GM18867 (cell line): ENCODE measurements at regions not wholly inside any gene's neighbourhood (a gene's known extent, or its start where the extent isn't known, plus 50 kb on each side); places are given as distances from the start of the nearest gene placed in this dataset.
"Not testable (repeated sequence)": the region's sequence is repeated elsewhere in the genome, so short reads cannot be mapped to it uniquely, and the experiment has no call there.

ENCODE experiments used
- ATAC-seq: cut with Tn5 transposase; IDR thresholded peaks from one replicate; pipeline ENCODE4 v1.9.1; 2021; ENCODE audit warnings: mild to moderate bottlenecking, moderate library complexity; ENCODE audit not compliant: unreplicated experiment

- ATAC-seq: no peak
Measured at GRCh38 chr1:228937851-228938536, 202.7 kb downstream of the RHOU start.

GRCh38 chr1:228938537-228938901, 203.2 kb downstream of the RHOU start:
- no peak for ATAC-seq

- ATAC-seq: no peak
Measured at GRCh38 chr1:228939001-228939691, 203.9 kb downstream of the RHOU start.

- ATAC-seq: no peak
Measured at GRCh38 chr1:228939881-228940392, 204.7 kb downstream of the RHOU start.

- no peak for ATAC-seq
Measured at GRCh38 chr1:228940526-228940925, 205.2 kb downstream of the RHOU start.

- no peak for ATAC-seq
Measured at GRCh38 chr1:228940926-228941325, 205.6 kb downstream of the RHOU start.

- ATAC-seq: no peak
Measured at GRCh38 chr1:228941666-228942065, 206.4 kb downstream of the RHOU start.

- ATAC-seq: no peak
Measured at GRCh38 chr1:228943436-228943835, 208.2 kb downstream of the RHOU start.

GRCh38 chr1:228944296-228944695, 209.0 kb downstream of the RHOU start:
- no peak for ATAC-seq

- no peak for ATAC-seq
Measured at GRCh38 chr1:228944935-228945371, 209.7 kb downstream of the RHOU start.

- ATAC-seq: no peak
Measured at GRCh38 chr1:228945885-228946284, 210.6 kb downstream of the RHOU start.

GRCh38 chr1:228949617-228950016, 214.3 kb downstream of the RHOU start:
- ATAC-seq: not testable (repeated sequence)

GRCh38 chr1:228953207-228953606, 217.9 kb downstream of the RHOU start:
- ATAC-seq: no peak

- not testable (repeated sequence) for ATAC-seq
Measured at GRCh38 chr1:228953808-228954207, 218.5 kb downstream of the RHOU start.

GRCh38 chr1:228955691-228956090, 220.4 kb downstream of the RHOU start:
- no peak for ATAC-seq

- ATAC-seq: no peak
Measured at GRCh38 chr1:228956864-228957263, 221.6 kb downstream of the RHOU start.

- ATAC-seq: no peak
Measured at GRCh38 chr1:228957535-228957934, 222.3 kb downstream of the RHOU start.

GRCh38 chr1:228958121-228958520, 222.8 kb downstream of the RHOU start:
- ATAC-seq: no peak

- ATAC-seq: no peak
Measured at GRCh38 chr1:228958741-228959140, 223.5 kb downstream of the RHOU start.

GRCh38 chr1:228960705-228961104, 225.4 kb downstream of the RHOU start:
- no peak for ATAC-seq

GRCh38 chr1:228961511-228961910, 226.2 kb downstream of the RHOU start:
- ATAC-seq: no peak

GRCh38 chr1:228963795-228964177, 228.5 kb downstream of the RHOU start:
- no peak for ATAC-seq
